Mucosa of rectum (tissue), 2 donors: ENCODE measurements at regions not wholly inside any gene's neighbourhood (a gene's known extent, or its start where the extent isn't known, plus 50 kb on each side); places are given as distances from the start of the nearest gene placed in this dataset.
"Not testable (repeated sequence)": the region's sequence is repeated elsewhere in the genome, so short reads cannot be mapped to it uniquely, and the experiment has no call there.

Experiments
- H3K27ac ChIP-seq, 2 donors: one replicate each; pipeline ENCODE4 v1.7.0; 2013; ENCODE audit warnings: inconsistent platforms in 2 of 2, low read depth in 2 of 2, low read length in 2 of 2
- H3K27me3 ChIP-seq, 2 donors: one replicate each; pipeline ENCODE4 v1.7.0; 2013; ENCODE audit warnings: low read length in 2 of 2; ENCODE audit not compliant: control insufficient read depth in 2 of 2, insufficient read depth in 2 of 2
- H3K36me3 ChIP-seq, 2 donors: one replicate each; pipeline ENCODE4 v1.7.0; 2013; ENCODE audit warnings: low read length in 2 of 2; ENCODE audit not compliant: control insufficient read depth in 2 of 2, insufficient read depth in 2 of 2
- H3K4me1 ChIP-seq, 2 donors: one replicate each; pipeline ENCODE4 v1.7.0; 2013; ENCODE audit warnings: low read length in 2 of 2, mild to moderate bottlenecking in 1 of 2; ENCODE audit not compliant: control insufficient read depth in 2 of 2, insufficient read depth in 2 of 2
- H3K4me3 ChIP-seq, 2 donors: one replicate each; pipeline ENCODE4 v1.7.0; 2013; ENCODE audit warnings: low read length in 2 of 2
- H3K9ac ChIP-seq, 2 donors: one replicate each; pipeline ENCODE4 v1.7.0; 2013; ENCODE audit warnings: low read length in 2 of 2, low read depth in 1 of 2, mild to moderate bottlenecking in 1 of 2
- H3K9me3 ChIP-seq, 2 donors: one replicate each; pipeline ENCODE4 v1.7.0; 2013; ENCODE audit warnings: low read length in 2 of 2; ENCODE audit not compliant: control insufficient read depth in 2 of 2
- donor health status: healthy.
- donor health status: Normal muscosa, but diverticular disease.

DNA sequence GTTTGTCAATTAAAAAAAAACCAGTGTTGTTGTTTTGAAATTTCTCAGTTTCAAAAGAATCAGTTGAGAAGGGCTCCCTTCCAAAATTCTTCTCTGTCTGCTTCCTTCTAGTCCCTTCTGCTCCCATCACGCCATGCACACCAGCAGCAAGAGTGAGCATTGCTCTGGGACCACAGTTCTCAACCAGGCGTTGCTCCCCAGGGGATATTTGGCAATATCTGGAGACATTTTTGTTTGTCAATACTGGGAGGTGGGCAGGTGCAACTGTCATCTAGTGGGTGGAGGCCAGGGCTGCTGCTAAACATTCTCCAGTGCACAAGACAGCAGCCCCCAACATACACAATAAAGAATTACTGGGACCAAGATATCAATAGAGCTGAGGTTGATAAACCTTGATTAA lies 74.8 kb upstream of the EGFL6 start:
- no peak overlapping the region for H3K27ac ChIP-seq
- H3K4me1 ChIP-seq, result no peaks in the 10 kb centered on the region
- H3K9me3 ChIP-seq, result no peaks in the 10 kb centered on the region
- peaks cover 8 to 9% of the 10 kb centered on the region in 2 donors for H3K27me3 ChIP-seq
- H3K9ac ChIP-seq, result no peak overlapping the region
- no peak overlapping the region for H3K4me3 ChIP-seq
- H3K36me3 ChIP-seq, result no peaks in the 10 kb centered on the region

DNA sequence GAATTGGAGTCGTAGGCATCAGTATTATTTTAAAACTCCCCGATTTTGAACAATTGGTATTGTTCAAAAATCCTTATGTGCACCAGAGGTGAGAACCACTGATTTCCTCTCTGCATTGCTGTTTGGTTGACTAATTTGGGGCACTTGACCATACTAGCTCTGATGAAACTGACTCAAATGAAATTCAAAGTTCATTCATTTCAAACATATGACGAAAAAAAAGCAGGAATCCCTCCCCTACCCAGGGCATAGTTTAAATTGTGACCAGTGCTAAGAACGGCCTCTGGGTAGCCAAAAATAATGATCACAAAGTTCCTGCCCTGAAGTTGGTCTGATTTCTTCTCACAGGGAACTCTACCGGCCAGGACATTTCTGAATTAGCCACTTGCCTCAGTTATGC lies 75.7 kb upstream of the EGFL6 start:
- Histone ChIP-seq H3K27ac (no peak overlapping the region), H3K27me3 (peaks cover 5 to 9% of the 10 kb centered on the region in 2 donors), H3K4me3 (no peak overlapping the region), H3K36me3 (no peaks in the 10 kb centered on the region), H3K4me1 (no peaks in the 10 kb centered on the region), H3K9me3 (no peaks in the 10 kb centered on the region), H3K9ac (no peak overlapping the region)

DNA sequence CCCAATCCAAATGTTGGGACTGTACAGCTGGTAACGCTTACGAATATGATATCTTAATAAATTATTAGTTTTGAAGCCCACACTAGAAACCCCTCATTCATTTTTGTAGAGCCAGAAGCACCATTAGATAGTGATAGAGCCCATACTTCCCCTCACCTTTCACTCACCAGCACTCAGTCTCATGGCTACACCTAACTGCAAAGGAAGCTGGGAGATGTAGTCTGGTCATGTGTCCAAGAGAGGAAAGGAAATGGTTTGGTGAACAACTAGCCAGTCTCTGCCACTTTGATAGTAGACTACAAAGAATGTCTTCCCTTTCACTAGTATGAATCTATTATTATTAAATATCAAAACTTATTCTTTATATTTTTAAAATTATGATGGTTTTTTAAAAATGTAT lies 77.1 kb upstream of the EGFL6 start:
- H3K27ac ChIP-seq, result peak overlapping the region in 1 of 2 donors; percentile 6
- peaks cover 6 to 7% of the 10 kb centered on the region in 2 donors for H3K4me1 ChIP-seq
- no peaks in the 10 kb centered on the region for H3K9me3 ChIP-seq
- H3K36me3 ChIP-seq, result no peaks in the 10 kb centered on the region
- H3K4me3 ChIP-seq, result no peak overlapping the region
- H3K27me3 ChIP-seq, result peaks cover 5 to 9% of the 10 kb centered on the region in 2 donors
- H3K9ac ChIP-seq, result no peak overlapping the region

DNA sequence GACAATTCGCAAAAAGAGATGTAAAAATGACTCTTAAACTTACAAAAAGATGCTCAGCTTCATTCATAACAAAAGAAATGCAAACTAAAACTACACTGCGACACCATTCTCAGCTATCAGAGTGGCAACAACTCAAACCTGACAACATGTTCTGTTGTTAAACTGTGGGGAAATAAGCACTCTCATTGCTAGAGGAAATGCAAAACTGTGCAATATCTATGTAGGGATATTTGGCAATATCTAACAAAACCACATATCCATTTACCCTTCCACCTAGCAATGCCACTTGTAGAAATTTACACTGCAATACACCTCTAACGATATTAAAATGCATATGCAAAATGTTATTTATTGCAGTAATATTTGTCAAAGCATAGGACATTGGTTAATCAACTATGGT lies 78.3 kb upstream of the EGFL6 start:
- H3K36me3 ChIP-seq, result no peaks in the 10 kb centered on the region
- H3K4me1 ChIP-seq, result peaks cover 7 to 10% of the 10 kb centered on the region in 2 donors
- peak overlapping the region in 1 of 2 donors; percentile 19 for H3K27ac ChIP-seq
- no peak overlapping the region for H3K9ac ChIP-seq
- no peak overlapping the region for H3K4me3 ChIP-seq
- no peaks in the 10 kb centered on the region for H3K9me3 ChIP-seq
- peaks cover 2 to 7% of the 10 kb centered on the region in 2 donors for H3K27me3 ChIP-seq

DNA sequence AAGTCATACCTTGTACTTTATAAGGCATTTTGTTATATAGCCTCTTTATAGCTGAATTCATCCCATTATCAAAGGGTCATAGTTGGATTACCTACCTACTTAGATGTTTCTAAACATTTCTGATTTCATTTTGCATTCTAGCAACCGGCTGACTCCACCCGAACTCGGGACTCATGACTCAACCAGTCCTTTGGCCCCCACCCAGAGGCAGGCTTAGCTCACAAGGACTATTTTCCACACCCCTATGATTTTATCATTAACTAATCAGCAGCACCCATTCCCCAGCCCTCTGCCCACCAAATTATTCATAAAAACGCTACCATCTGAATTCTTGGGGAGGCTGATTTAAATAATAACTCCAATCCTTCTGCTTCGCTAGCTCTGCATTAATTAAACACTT lies 79.9 kb upstream of the EGFL6 start:
- H3K36me3 ChIP-seq, result no peaks in the 10 kb centered on the region
- peaks cover 7 to 10% of the 10 kb centered on the region in 2 donors for H3K4me1 ChIP-seq
- H3K9me3 ChIP-seq, result no peaks in the 10 kb centered on the region
- peak overlapping the region in 1 of 2 donors; percentile 34 for H3K27ac ChIP-seq
- H3K9ac ChIP-seq, result no peak overlapping the region
- peaks cover 3% of the 10 kb centered on the region in 2 donors for H3K27me3 ChIP-seq
- H3K4me3 ChIP-seq, result no peak overlapping the region

DNA sequence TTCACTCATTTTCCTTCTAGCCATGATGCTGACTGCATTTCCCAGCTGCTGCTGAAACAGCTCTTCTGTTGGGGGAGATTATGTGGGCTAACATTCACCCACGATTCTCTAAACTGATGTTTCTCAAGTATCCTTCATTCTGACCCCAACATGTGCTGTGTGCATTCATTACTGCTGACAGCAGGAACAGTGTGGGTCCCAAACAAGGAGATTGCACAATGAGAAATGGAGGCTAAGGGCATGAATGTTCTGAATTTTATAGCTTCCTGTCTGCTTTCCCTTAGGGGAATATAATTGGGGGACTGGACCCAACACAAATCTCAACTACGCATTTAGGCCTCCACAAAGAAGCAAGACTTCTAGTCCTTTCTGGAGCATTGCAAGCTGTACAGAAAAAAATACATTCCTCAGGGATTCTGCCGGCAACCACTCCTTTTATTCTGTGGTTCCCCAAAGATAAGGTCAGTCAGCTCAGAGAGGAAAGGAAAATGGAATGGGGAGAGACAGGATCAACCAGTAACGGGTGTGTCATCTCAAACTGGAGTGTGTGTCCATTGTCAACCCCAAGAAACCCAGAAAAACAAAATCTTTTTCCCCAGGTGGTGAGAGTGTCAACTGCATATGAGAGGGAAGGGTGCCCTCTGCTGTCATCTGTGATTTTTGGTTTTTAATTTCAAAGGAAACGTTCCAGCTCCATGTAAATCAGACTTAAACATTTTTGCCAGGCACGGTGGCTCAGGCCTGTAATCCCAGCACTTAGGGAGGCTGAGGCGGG lies 81.5 kb upstream of the EGFL6 start:
- Histone ChIP-seq H3K9ac (peak overlapping the region in 1 of 2 donors; percentile 46), H3K4me3 (no peak overlapping the region), H3K27me3 (peaks cover 3% of the 10 kb centered on the region in 2 donors), H3K9me3 (no peaks in the 10 kb centered on the region), H3K4me1 (peaks cover 13% of the 10 kb centered on the region in 2 donors), H3K36me3 (no peaks in the 10 kb centered on the region), H3K27ac (peak overlapping the region; percentile 35 to 83)

DNA sequence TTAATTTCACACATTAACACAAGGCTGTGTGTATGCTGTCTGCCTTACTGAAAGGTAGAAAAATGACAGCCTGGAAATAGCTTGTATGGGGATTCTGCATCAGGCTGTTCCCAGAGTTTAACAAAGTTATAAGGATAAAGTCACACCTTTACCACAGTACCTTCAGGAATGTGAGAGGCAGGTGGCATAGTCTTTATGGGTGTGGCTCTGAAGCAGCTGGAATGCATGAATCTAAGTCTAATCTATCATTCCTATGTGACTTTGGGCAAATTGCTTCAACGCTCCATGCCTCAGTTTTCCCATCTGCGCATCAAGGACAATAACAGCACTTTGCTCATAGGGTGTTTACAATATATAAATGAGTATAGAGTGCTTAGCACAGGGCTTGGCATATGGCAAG lies 84.2 kb upstream of the EGFL6 start:
- Histone ChIP-seq H3K4me1 (peaks cover 13% of the 10 kb centered on the region in 2 donors), H3K36me3 (no peaks in the 10 kb centered on the region), H3K9me3 (no peaks in the 10 kb centered on the region), H3K27me3 (peaks cover 3% of the 10 kb centered on the region in 2 donors), H3K4me3 (no peak overlapping the region), H3K9ac (no peak overlapping the region), H3K27ac (peak overlapping the region; percentile 43 to 60)

DNA sequence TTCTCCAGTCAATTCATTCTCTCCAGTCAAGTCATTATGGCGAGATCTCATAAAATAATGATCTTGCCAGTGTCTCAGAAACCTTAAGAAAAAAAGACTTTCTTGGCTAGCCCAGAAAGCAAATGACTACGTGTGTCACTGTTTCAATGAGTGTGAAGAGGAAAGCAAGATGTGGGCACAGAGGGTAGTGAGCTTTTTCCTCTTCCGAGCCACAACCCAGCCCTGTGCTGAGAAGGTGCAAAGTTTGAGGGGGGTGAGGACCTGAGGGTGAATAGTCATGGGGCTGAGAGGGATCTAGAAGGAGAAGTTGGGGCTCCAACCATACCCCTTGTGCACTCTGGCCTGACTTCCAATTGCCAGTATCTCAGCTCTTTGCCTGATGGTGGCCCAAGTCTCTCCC lies 85.6 kb upstream of the EGFL6 start:
- peak overlapping the region; percentile 43 to 60 for H3K27ac ChIP-seq
- no peaks in the 10 kb centered on the region for H3K36me3 ChIP-seq
- H3K9me3 ChIP-seq, result no peaks in the 10 kb centered on the region
- H3K4me1 ChIP-seq, result peaks cover 13% of the 10 kb centered on the region in 2 donors
- H3K4me3 ChIP-seq, result no peak overlapping the region
- H3K9ac ChIP-seq, result no peak overlapping the region
- peaks cover 0 to 7% of the 10 kb centered on the region in 2 donors for H3K27me3 ChIP-seq

DNA sequence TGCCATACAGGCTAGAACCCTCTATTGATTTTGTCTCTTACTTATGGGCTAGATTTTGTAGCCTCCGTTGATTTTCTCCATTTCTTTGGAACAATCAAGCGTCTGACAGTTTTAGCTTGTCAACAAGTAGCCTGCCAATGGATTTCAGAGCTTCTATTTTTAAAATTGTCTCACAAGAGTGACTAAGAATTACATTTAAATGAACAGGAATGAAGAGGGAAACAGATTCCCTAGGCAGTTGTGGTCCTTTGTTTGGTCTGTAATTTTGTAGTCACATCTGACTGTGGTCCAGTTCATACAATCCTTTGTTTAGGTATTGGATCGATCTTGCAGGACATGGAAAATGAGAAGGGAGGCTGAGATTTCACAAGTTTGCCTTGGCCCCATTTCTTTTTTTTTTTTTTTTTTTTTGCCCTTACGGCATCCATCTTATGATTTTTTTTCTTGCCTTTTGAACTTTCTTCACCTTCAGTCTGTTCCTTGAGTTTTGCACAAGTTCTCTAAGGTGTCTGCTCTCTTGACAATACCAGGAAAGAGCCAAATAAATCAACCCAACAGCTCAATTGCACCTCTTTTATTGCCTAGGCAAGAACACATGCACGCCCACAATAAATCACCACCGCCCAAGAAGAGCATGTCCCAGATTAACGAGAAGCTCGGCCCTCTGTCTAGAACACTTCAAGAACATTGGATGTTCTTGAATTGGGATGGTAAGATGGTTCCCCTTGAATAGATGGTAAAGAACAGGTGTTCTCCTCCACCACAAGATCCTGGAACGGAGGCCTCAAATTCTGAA lies 86.5 kb upstream of the EGFL6 start:
- peaks cover 0 to 8% of the 10 kb centered on the region in 2 donors for H3K27me3 ChIP-seq

DNA sequence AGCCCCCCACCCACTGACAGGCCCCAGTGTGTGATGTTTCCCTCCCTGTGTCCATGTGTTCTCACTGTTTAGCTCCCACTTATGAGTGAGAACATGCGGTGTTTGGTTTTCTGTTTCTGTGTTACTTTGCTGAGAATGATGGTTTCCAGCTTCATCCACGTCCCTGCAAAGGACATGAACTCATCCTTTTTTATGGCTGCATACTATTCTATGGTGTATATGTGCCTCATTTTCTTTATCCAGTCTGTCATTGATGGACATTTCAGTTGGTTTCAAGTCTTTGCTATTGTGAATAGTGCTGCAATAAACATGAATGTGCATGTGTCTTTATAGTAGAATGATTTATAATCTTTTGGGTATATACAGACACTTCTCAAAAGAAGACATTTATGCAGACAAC lies 88.6 kb upstream of the EGFL6 start:
- H3K27me3 ChIP-seq, H3K4me3 ChIP-seq, H3K4me1 ChIP-seq, H3K36me3 ChIP-seq, H3K9me3 ChIP-seq, H3K9ac ChIP-seq, H3K27ac ChIP-seq: not testable (repeated sequence)

More for the DNA sequence above, 86.5 kb upstream of the EGFL6 start:
- H3K9ac ChIP-seq, result no peak overlapping the region
- H3K4me1 ChIP-seq, result peaks cover 9 to 11% of the 10 kb centered on the region in 2 donors
- H3K4me3 ChIP-seq, result no peak overlapping the region
- H3K9me3 ChIP-seq, result no peaks in the 10 kb centered on the region
- H3K36me3 ChIP-seq, result no peaks in the 10 kb centered on the region
- peak overlapping the region; percentile 43 to 60 for H3K27ac ChIP-seq
